ENCODE measurements at regions not wholly inside any gene's neighbourhood (a gene's known extent, or its start where the extent isn't known, plus 50 kb on each side); places are given as distances from the start of the nearest gene placed in this dataset.
"Not testable (repeated sequence)": the region's sequence is repeated elsewhere in the genome, so short reads cannot be mapped to it uniquely, and the experiment has no call there.

DNA sequence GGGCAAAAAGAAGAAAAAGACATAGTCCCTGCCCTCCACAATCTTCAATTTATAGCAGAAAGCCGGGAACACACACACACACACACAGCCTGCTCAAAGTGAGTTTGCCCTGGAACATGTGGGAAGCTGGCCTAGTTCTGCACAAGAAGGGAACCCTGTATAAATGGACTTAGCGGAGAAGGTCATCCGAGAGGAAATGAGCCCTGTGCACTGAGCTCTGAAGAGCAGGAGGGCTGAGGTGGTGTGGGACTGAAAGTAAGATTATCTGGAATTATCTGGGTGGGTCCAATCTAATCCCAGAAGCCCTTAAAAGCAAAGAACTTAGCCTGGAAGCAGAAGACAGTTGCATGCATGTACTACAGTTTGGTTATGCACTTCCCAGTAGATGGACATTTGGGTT, 90.0 kb upstream of the CTSV start:
- Mint-ChIP-seq H3K9me3 (no peaks in the 10 kb centered on the region), H3K4me3 (no peak overlapping the region), H3K4me1 (no peaks in the 10 kb centered on the region), H3K27ac (ENCODE audit: low read depth) (no peak overlapping the region), H3K27me3 (no peaks in the 10 kb centered on the region), H3K36me3 (ENCODE audit: insufficient read depth) (no peaks in the 10 kb centered on the region)
- DNase-seq (ENCODE audit: low spot score in 2 of 2) (no peak), ATAC-seq (replicated peaks; ENCODE audit: extremely low read depth, poor library complexity, severe bottlenecking) (no peak)

- Mint-ChIP-seq H3K4me3 (no peak overlapping the region), H3K27ac (ENCODE audit: low read depth) (no peak overlapping the region), H3K9me3 (peaks cover 4% of the 10 kb centered on the region), H3K36me3 (ENCODE audit: insufficient read depth) (no peaks in the 10 kb centered on the region), H3K27me3 (no peaks in the 10 kb centered on the region), H3K4me1 (no peaks in the 10 kb centered on the region)
- no peak for ATAC-seq (replicated peaks; ENCODE audit: extremely low read depth, poor library complexity, severe bottlenecking)
- no peak for DNase-seq (ENCODE audit: low spot score in 2 of 2)
Measured at GRCh38 chr9:97124256-97124655, 85.3 kb upstream of the CTSV start.

GRCh38 chr9:97110696-97111095, 71.8 kb upstream of the CTSV start:
- Mint-ChIP-seq H3K27me3 (peaks cover 14% of the 10 kb centered on the region), H3K27ac (ENCODE audit: low read depth) (peak overlapping the region; percentile 16), H3K4me1 (no peaks in the 10 kb centered on the region), H3K9me3 (no peaks in the 10 kb centered on the region), H3K4me3 (no peak overlapping the region), H3K36me3 (ENCODE audit: insufficient read depth) (no peaks in the 10 kb centered on the region)
- ATAC-seq (replicated peaks; ENCODE audit: extremely low read depth, poor library complexity, severe bottlenecking) (no peak), DNase-seq (ENCODE audit: low spot score in 2 of 2) (no peak)

- no peak for ATAC-seq (replicated peaks; ENCODE audit: extremely low read depth, poor library complexity, severe bottlenecking)
- peaks cover 14% of the 10 kb centered on the region for H3K27me3 Mint-ChIP-seq
- H3K4me1 Mint-ChIP-seq: no peaks in the 10 kb centered on the region
- H3K27ac Mint-ChIP-seq (ENCODE audit: low read depth): no peak overlapping the region
- H3K36me3 Mint-ChIP-seq (ENCODE audit: insufficient read depth): no peaks in the 10 kb centered on the region
- DNase-seq (ENCODE audit: low spot score in 2 of 2): no peak
- no peak overlapping the region for H3K4me3 Mint-ChIP-seq
- H3K9me3 Mint-ChIP-seq: no peaks in the 10 kb centered on the region
Measured at GRCh38 chr9:97109194-97109811, 70.4 kb upstream of the CTSV start.

DNA sequence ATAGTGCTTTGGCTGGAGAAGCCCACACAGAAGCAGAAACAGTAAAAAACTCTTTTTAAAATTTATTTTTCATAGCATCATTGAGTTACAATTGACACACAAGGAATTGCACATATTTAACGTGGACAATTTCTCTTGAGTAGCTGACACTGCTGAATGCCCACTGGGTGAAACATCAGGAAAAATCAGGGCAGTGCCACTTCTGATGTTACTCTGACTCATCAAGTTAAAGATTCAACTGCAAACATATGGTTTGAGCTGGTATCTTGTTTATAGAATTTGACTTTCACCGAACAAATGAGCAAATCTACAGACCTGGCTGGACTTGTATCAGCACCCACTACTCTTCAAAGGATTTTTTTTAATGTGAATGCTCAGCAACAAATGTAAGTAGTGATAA, 66.3 kb upstream of the CTSV start:
- H3K4me1 Mint-ChIP-seq; H3K27me3 Mint-ChIP-seq; H3K36me3 Mint-ChIP-seq (ENCODE audit: insufficient read depth); ATAC-seq (replicated peaks; ENCODE audit: extremely low read depth, poor library complexity, severe bottlenecking); H3K9me3 Mint-ChIP-seq; DNase-seq (ENCODE audit: low spot score in 2 of 2); H3K4me3 Mint-ChIP-seq; H3K27ac Mint-ChIP-seq (ENCODE audit: low read depth): not testable (repeated sequence)

GRCh38 chr9:97103613-97104383, 64.9 kb upstream of the CTSV start:
- not testable (repeated sequence) for H3K27me3 Mint-ChIP-seq; H3K4me1 Mint-ChIP-seq; H3K4me3 Mint-ChIP-seq; H3K36me3 Mint-ChIP-seq (ENCODE audit: insufficient read depth); ATAC-seq (replicated peaks; ENCODE audit: extremely low read depth, poor library complexity, severe bottlenecking); H3K9me3 Mint-ChIP-seq; H3K27ac Mint-ChIP-seq (ENCODE audit: low read depth); DNase-seq (ENCODE audit: low spot score in 2 of 2)

DNA sequence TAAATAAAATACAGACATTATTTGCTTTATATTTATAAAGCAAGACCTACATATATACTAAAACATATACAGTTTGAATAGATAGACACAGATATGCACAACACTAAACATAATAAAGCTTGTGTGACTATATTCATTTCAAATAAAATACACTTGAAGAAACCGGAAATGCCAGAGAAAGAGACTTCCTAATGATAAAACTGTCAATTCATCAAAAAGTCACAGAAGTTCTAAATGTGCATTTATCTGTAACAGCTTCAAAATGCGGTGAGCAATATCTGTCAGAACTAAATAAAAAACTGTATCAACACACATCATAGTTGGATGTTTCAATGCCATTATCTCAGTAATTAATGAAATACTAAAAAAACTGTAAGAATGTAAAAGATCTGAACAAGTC, 60.6 kb upstream of the CTSV start:
- H3K36me3 Mint-ChIP-seq (ENCODE audit: insufficient read depth); H3K4me3 Mint-ChIP-seq; H3K4me1 Mint-ChIP-seq; DNase-seq (ENCODE audit: low spot score in 2 of 2); H3K27ac Mint-ChIP-seq (ENCODE audit: low read depth); H3K9me3 Mint-ChIP-seq; ATAC-seq (replicated peaks; ENCODE audit: extremely low read depth, poor library complexity, severe bottlenecking): not testable (repeated sequence)
- H3K27me3 Mint-ChIP-seq: peaks cover 17% of the 10 kb centered on the region

DNA sequence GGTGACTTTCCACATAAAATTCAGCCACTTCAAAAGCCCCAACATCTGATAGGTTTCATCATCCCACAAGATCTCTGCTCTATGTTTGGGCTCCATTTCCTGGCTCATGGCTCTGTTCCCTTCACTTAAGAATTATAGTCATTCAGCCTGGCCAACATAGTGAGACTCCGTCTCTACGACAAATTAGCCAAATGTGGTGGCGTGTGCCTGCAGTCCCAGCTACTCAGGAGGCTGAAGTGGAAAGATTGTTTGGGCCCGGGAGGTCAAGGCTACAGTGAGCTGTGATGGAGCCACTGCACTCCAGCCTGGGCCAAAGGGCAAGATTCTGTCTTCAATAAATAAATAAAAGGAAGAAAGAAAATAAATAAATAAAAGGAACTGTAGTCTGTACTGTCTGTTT, 57.9 kb upstream of the CTSV start:
- Mint-ChIP-seq H3K9me3 (no peaks in the 10 kb centered on the region), H3K27ac (ENCODE audit: low read depth) (no peak overlapping the region), H3K27me3 (peaks cover 45% of the 10 kb centered on the region), H3K4me1 (no peaks in the 10 kb centered on the region), H3K36me3 (ENCODE audit: insufficient read depth) (no peaks in the 10 kb centered on the region), H3K4me3 (no peak overlapping the region)
- ATAC-seq (replicated peaks; ENCODE audit: extremely low read depth, poor library complexity, severe bottlenecking): no peak
- DNase-seq (ENCODE audit: low spot score in 2 of 2): no peak

DNA sequence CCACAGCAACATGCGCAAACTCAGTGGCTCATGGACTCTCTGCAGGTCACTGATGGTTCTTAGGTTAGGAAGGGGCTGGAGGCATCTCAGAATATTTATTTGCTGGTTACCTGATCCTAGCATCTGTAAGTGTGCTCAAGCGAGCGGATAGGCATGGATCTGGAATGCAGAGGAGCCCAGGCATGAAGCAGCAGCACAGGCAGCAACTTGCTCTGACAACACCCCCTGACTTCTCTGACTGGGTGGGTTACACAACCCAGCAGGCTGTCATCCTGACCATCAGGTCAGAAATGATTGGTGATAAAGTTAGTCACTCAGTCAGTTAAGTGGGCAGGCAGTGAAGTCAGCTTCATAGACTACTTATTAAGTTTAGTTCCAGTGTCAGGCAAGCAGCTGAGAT, 50.4 kb upstream of the CTSV start:
- not testable (repeated sequence) for H3K9me3 Mint-ChIP-seq; H3K4me1 Mint-ChIP-seq; H3K36me3 Mint-ChIP-seq (ENCODE audit: insufficient read depth); H3K4me3 Mint-ChIP-seq; DNase-seq (ENCODE audit: low spot score in 2 of 2); H3K27ac Mint-ChIP-seq (ENCODE audit: low read depth); ATAC-seq (replicated peaks; ENCODE audit: extremely low read depth, poor library complexity, severe bottlenecking)
- H3K27me3 Mint-ChIP-seq: peaks cover 91% of the 10 kb centered on the region

Measured in central memory CD8-positive, alpha-beta T cell (primary cell).